Breast epithelium (tissue), 4 donors: ENCODE measurements at regions not wholly inside any gene's neighbourhood (a gene's known extent, or its start where the extent isn't known, plus 50 kb on each side); places are given as distances from the start of the nearest gene placed in this dataset.

Experiments
- DNase-seq, 2 donors: peaks; one replicate each; pipeline ENCODE4 v3.0.0-alpha.2; 2019; ENCODE audit warnings: low spot score in 2 of 2
- H3K27ac ChIP-seq, 2 donors: fragments of 200-600 bp; sonication (generic) in 1 of 2; one replicate each; pipeline ENCODE4 v1.5.1; 2016 to 2019; ENCODE audit warnings: mild to moderate bottlenecking in 1 of 2
- H3K27me3 ChIP-seq, 2 donors: fragments of 200-600 bp; sonication (generic) in 1 of 2; one replicate each; pipeline versions ENCODE4 v1.5.1 to v1.6.0; 2017 to 2019; ENCODE audit warnings: control low read depth in 1 of 2, mild to moderate bottlenecking in 1 of 2
- H3K36me3 ChIP-seq: fragments of 200-600 bp; one replicate; pipeline ENCODE4 v1.5.1; 2019
- H3K4me1 ChIP-seq, 2 donors: fragments of 200-600 bp; sonication (generic); one replicate each; pipeline ENCODE4 v1.5.1; 2016 to 2019; ENCODE audit warnings: control low read depth in 1 of 2
- H3K4me3 ChIP-seq, 3 donors: fragments of 200-600 bp; sonication (generic); 1 replicate in 2 of 3; 2 replicates in 1 of 3; pipeline ENCODE4 v1.5.1; 2016 to 2019; ENCODE audit warnings: mild to moderate bottlenecking in 3 of 3, moderate library complexity in 2 of 3
- H3K9me3 ChIP-seq, 2 donors: fragments of 200-600 bp; sonication (generic) in 1 of 2; one replicate each; pipeline ENCODE4 v1.5.1; 2016 to 2019; ENCODE audit warnings: control low read depth in 1 of 2
- POLR2A ChIP-seq: fragments of 450-650 bp; IDR thresholded peaks from one replicate; pipeline ENCODE4 v1.6.1; 2016; ENCODE audit warnings: antibody characterized with exemption, mild to moderate bottlenecking, moderate library complexity
- POLR2AphosphoS5 ChIP-seq, 3 donors: sonication (generic); formaldehyde crosslinking; IDR thresholded peaks; one replicate each; pipeline ENCODE4 v1.6.1; 2017; ENCODE audit warnings: antibody characterized with exemption in 3 of 3
- intact Hi-C: fragments of 100-400 bp; cut with DNase I; formaldehyde crosslinking; loops from one replicate; pipeline ENCODE4 v1.15.1; 2023; ENCODE audit warnings: low total_unique reads
- TF ChIP-seq, protein P1 (sequence below), 3 donors: fragments of 450-650 bp; IDR thresholded peaks; one replicate each; pipeline ENCODE4 v1.5.1; 2016 to 2017; ENCODE audit warnings: antibody characterized with exemption in 3 of 3, mild to moderate bottlenecking in 3 of 3, moderate library complexity in 3 of 3

DNA sequence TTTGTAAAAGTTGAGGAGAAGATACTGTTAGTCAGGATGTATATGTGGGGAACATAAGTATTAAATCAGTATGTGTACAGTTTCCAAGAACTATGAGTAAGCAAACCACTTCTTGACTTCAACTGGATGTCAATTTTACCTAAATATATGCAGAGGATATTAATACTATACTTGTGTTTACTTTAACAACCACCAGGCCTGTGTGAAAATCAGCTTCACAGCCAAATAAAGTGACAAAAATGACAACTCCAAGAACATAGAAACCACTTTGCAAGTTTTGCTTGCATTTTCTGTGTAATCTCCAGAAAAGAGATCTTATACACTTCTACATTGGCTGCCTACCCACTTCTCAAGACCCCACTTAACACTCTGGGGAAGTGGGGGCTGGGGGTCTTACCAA, 293.3 kb upstream of the RORA start:
- intact Hi-C loops = no loop called here
- Histone ChIP-seq H3K9me3 (no peaks in the 10 kb centered on the region), H3K4me3 (no peak overlapping the region), H3K27ac (no peak overlapping the region), H3K4me1 (peaks cover 0 to 3% of the 10 kb centered on the region in 2 donors), H3K36me3 (no peaks in the 10 kb centered on the region), H3K27me3 (no peaks in the 10 kb centered on the region)
- DNase-seq = no peak
- TF ChIP-seq POLR2AphosphoS5 (IDR thresholded peaks at IDR 0.05) (no peak), POLR2A (no peak)
- TF ChIP-seq, protein P1, sequence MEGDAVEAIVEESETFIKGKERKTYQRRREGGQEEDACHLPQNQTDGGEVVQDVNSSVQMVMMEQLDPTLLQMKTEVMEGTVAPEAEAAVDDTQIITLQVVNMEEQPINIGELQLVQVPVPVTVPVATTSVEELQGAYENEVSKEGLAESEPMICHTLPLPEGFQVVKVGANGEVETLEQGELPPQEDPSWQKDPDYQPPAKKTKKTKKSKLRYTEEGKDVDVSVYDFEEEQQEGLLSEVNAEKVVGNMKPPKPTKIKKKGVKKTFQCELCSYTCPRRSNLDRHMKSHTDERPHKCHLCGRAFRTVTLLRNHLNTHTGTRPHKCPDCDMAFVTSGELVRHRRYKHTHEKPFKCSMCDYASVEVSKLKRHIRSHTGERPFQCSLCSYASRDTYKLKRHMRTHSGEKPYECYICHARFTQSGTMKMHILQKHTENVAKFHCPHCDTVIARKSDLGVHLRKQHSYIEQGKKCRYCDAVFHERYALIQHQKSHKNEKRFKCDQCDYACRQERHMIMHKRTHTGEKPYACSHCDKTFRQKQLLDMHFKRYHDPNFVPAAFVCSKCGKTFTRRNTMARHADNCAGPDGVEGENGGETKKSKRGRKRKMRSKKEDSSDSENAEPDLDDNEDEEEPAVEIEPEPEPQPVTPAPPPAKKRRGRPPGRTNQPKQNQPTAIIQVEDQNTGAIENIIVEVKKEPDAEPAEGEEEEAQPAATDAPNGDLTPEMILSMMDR (IDR thresholded peaks at IDR 0.05) = no peak

DNA sequence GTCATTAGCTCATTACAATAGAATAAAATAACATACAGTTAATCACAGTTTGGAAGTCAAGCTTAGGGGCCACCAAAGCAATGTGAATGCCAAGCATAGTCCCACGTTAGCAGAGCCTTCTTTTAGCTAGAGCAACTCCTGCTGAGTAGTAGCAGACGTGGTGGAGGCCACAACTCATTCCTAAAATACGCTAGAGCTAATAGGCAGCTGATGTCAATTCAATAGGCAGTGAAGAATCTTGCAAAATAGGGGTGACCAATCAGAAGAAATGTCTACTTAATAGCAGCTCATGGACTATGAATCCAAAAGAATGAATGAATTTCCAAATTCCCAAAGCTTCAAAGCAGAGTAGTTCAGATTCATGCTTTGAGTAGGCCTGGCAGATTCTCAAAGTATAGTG, 292.9 kb upstream of the RORA start:
- Histone ChIP-seq H3K4me1 (peaks cover 0 to 3% of the 10 kb centered on the region in 2 donors), H3K27me3 (no peaks in the 10 kb centered on the region), H3K4me3 (no peak overlapping the region), H3K27ac (no peak overlapping the region), H3K36me3 (no peaks in the 10 kb centered on the region), H3K9me3 (no peaks in the 10 kb centered on the region)
- intact Hi-C loops = no loop called here
- DNase-seq = no peak
- TF ChIP-seq, protein P1 (IDR thresholded peaks at IDR 0.05) = no peak
- TF ChIP-seq POLR2AphosphoS5 (IDR thresholded peaks at IDR 0.05) = no peak
- no peak for TF ChIP-seq POLR2A

DNA sequence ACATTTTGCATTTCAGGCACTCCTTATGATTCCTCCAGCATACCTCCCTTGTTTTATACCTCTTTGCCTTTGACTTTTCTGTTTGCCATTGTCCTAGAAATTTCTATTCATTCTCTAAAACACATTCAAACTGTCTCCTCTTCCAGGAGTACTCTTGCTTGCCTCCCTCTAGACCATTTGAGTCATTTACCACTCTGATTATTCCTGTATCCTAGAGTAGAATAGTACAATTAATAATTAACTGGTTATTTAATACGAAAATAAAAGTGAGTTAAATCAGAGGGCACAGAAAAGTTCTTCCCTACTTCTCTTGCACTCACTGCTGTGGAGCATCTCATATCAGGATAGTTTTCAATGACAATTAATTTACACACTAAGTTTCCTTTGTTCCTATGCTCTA, 290.2 kb upstream of the RORA start:
- Histone ChIP-seq H3K27me3 (no peaks in the 10 kb centered on the region), H3K4me3 (no peak overlapping the region), H3K27ac (no peak overlapping the region), H3K36me3 (no peaks in the 10 kb centered on the region), H3K4me1 (peaks cover 0 to 3% of the 10 kb centered on the region in 2 donors), H3K9me3 (no peaks in the 10 kb centered on the region)
- DNase-seq = no peak
- intact Hi-C loops = no loop called here
- no peak for TF ChIP-seq POLR2AphosphoS5 (IDR thresholded peaks at IDR 0.05)
- TF ChIP-seq, protein P1 (IDR thresholded peaks at IDR 0.05) = no peak
- TF ChIP-seq POLR2A = no peak

DNA sequence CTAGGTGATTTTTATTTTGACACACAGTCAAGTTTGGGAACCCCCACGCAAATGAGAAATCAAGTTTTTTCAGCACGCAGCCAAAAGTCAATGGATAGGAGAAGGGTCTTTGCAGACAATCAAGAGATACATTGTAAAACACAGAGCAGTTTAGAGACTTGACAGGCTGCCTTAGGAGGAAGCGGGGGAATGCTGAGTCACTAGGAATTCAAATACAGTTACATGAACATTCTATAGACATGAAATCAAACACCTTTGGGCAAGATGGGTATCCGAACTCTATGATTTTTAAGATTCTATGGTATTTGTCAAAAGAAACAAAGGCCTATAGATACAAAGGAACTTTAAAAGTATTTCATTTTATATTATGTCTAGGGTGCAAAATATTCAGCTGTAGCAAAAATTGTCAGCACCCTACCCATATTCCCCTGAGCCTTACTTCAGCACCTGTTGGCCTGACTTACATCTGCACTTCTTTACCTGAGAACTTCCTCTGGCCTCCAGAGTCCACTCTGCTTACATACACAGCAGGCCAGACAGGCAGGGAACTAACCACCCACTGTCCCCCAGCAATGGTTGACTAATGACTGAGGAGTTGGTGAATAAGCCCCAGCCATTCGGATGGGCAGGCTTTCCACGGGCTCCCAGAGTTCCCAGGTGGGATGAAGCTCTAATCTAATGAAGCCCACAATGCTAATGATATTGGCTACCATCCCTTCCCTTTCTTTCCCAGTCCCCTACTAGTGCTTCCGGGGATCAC, 289.3 kb upstream of the RORA start:
- intact Hi-C loops = no loop called here
- Histone ChIP-seq H3K9me3 (no peaks in the 10 kb centered on the region), H3K4me3 (no peak overlapping the region), H3K4me1 (peaks cover 0 to 3% of the 10 kb centered on the region in 2 donors), H3K27ac (no peak overlapping the region), H3K36me3 (no peaks in the 10 kb centered on the region), H3K27me3 (no peaks in the 10 kb centered on the region)
- no peak for DNase-seq
- TF ChIP-seq POLR2AphosphoS5 (IDR thresholded peaks at IDR 0.05) (no peak), POLR2A (no peak)
- TF ChIP-seq, protein P1 (IDR thresholded peaks at IDR 0.05) = no peak

DNA sequence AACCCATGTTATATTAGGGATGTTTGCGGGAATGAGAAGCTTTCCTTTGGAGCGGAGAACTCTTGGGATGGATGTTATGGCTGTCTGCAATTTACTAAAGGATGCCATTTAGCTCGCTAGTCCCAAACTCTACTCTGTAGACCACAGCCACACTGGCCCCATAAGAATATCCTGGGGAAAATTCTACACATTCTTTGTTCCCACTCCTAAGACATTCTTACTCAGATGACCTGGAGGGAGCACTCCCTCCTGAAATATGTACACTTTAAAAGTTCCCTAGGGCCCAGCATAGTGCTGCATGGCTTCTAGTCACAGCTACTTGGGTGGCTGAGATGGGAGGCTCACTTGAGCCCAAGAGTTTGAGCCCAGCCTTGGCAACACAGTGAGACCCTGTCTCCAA, 288.7 kb upstream of the RORA start:
- intact Hi-C loops = no loop called here
- Histone ChIP-seq H3K9me3 (no peaks in the 10 kb centered on the region), H3K4me3 (no peak overlapping the region), H3K27ac (no peak overlapping the region), H3K4me1 (peaks cover 0 to 3% of the 10 kb centered on the region in 2 donors), H3K36me3 (no peaks in the 10 kb centered on the region), H3K27me3 (no peaks in the 10 kb centered on the region)
- TF ChIP-seq, protein P1 (IDR thresholded peaks at IDR 0.05) = no peak
- TF ChIP-seq POLR2AphosphoS5 (IDR thresholded peaks at IDR 0.05) (no peak), POLR2A (no peak)
- DNase-seq = no peak
